ENCODE measurements at regions not wholly inside any gene's neighbourhood (a gene's known extent, or its start where the extent isn't known, plus 50 kb on each side); places are given as distances from the start of the nearest gene placed in this dataset.
"Not testable (repeated sequence)": the region's sequence is repeated elsewhere in the genome, so short reads cannot be mapped to it uniquely, and the experiment has no call there.

GRCh38 chr10:7108141-7108540 lies 302.7 kb downstream of the SFMBT2 start:
- DNase-seq, result no peak
- Histone ChIP-seq H3K4me3 (no peak overlapping the region), H3K27me3 (peaks cover 0 to 13% (median 0%) of the 10 kb centered on the region in 4 donors), H3K9me3 (no peaks in the 10 kb centered on the region), H3K27ac (no peak overlapping the region), H3K36me3 (no peaks in the 10 kb centered on the region), H3K4me1 (no peaks in the 10 kb centered on the region)
- intact Hi-C loops (cut with DNase I), result no loop called here
- 79 to 80% methylated on average over 3 of the region's 3 CpGs for WGBS, 2 donors
- no peak for TF ChIP-seq POLR2A (IDR thresholded peaks at IDR 0.05)
- no peak for TF ChIP-seq CTCF (IDR thresholded peaks at IDR 0.05)

- no peaks in the 10 kb centered on the region for H3K4me1 ChIP-seq
- WGBS, 2 donors, result 48 to 56% methylated on average over 5 of the region's 5 CpGs
- intact Hi-C loops (cut with DNase I), result no loop called here
- no peak for TF ChIP-seq CTCF (IDR thresholded peaks at IDR 0.05)
- no peak for TF ChIP-seq POLR2A (IDR thresholded peaks at IDR 0.05)
- peaks cover 0 to 9% (median 0%) of the 10 kb centered on the region in 4 donors for H3K27me3 ChIP-seq
- no peak overlapping the region for H3K4me3 ChIP-seq
- H3K9me3 ChIP-seq, result no peaks in the 10 kb centered on the region
- no peak for DNase-seq
- no peaks in the 10 kb centered on the region for H3K36me3 ChIP-seq
- H3K27ac ChIP-seq, result no peak overlapping the region
These were observed 303.5 kb downstream of the SFMBT2 start for GRCh38 chr10:7107285-7107684.

DNA sequence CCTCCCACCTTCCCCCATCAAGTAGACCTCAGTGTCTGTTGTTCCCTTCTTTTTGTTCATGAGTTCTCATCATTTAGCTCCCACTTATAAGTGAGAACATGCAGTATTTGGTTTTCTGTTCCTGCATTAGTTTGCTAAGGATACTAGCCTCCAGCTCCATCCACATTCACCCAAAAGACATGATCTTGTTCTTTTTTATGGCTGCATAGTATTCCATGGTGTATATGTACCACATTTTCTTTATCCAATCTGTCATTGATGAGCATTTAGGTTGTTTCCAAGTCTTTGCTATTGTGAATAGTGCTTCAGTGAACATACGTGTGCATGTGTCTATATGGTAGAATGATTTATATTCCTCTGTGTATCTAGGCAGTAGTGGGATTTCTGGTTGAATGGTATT lies 306.5 kb downstream of the SFMBT2 start:
- H3K9me3 ChIP-seq, H3K27ac ChIP-seq: not testable (repeated sequence)
- WGBS, 2 donors, result 67 to 83% methylated on average over 1 of the region's 1 CpG

GRCh38 chr10:7102557-7103349 lies 308.1 kb downstream of the SFMBT2 start:
- 72 to 75% methylated on average over 7 of the region's 7 CpGs for WGBS, 2 donors
- no peaks in the 10 kb centered on the region for H3K9me3 ChIP-seq
- no peak overlapping the region for H3K27ac ChIP-seq
- H3K36me3 ChIP-seq, result no peaks in the 10 kb centered on the region
- no peaks in the 10 kb centered on the region for H3K27me3 ChIP-seq
- DNase-seq, result no peak
- no peak overlapping the region for H3K4me3 ChIP-seq
- H3K4me1 ChIP-seq, result no peaks in the 10 kb centered on the region
- TF ChIP-seq CTCF (IDR thresholded peaks at IDR 0.05), result no peak
- TF ChIP-seq POLR2A (IDR thresholded peaks at IDR 0.05), result no peak
- intact Hi-C loops (cut with DNase I), result no loop called here

More for the DNA sequence above, 306.5 kb downstream of the SFMBT2 start:
- H3K27me3 ChIP-seq; intact Hi-C loops (cut with DNase I); H3K36me3 ChIP-seq; DNase-seq; H3K4me1 ChIP-seq; H3K4me3 ChIP-seq: not testable (repeated sequence)

GRCh38 chr10:7102084-7102483 lies 308.8 kb downstream of the SFMBT2 start:
- Histone ChIP-seq H3K27me3 (no peaks in the 10 kb centered on the region), H3K9me3 (no peaks in the 10 kb centered on the region), H3K36me3 (no peaks in the 10 kb centered on the region), H3K4me3 (no peak overlapping the region), H3K27ac (no peak overlapping the region), H3K4me1 (no peaks in the 10 kb centered on the region)
- DNase-seq, result no peak
- 50 to 67% methylated on average over 1 of the region's 1 CpG for WGBS, 2 donors
- intact Hi-C loops (cut with DNase I), result no loop called here
- TF ChIP-seq CTCF (IDR thresholded peaks at IDR 0.05), result no peak
- no peak for TF ChIP-seq POLR2A (IDR thresholded peaks at IDR 0.05)

Data from esophagus squamous epithelium (tissue), 5 donors.